ENCODE measurements at regions not wholly inside any gene's neighbourhood (a gene's known extent, or its start where the extent isn't known, plus 50 kb on each side); places are given as distances from the start of the nearest gene placed in this dataset.
"Not testable (repeated sequence)": the region's sequence is repeated elsewhere in the genome, so short reads cannot be mapped to it uniquely, and the experiment has no call there.

GRCh38 chr6:37078814-37079213, 73.4 kb downstream of the FGD2 start:
- DNase-seq = no peak

- DNase-seq = no peak
Measured at GRCh38 chr6:37081042-37081607, 75.7 kb downstream of the FGD2 start.

- DNase-seq = no peak
Measured at GRCh38 chr6:37082390-37083130, 77.1 kb downstream of the FGD2 start.

GRCh38 chr6:37083243-37084138, 78.0 kb downstream of the FGD2 start:
- DNase-seq = peak in 1 of 2 donors; percentile 25

GRCh38 chr6:37084665-37085064, 79.2 kb downstream of the FGD2 start:
- DNase-seq = not testable (repeated sequence)

- DNase-seq = no peak
Measured at GRCh38 chr6:37085198-37085597, 79.7 kb downstream of the FGD2 start.

- DNase-seq = no peak
Measured at GRCh38 chr6:37088897-37089296, 81.1 kb upstream of the PIM1 start.

- DNase-seq = no peak
Measured at GRCh38 chr6:37089783-37090182, 80.2 kb upstream of the PIM1 start.

GRCh38 chr6:37091104-37091503, 78.8 kb upstream of the PIM1 start:
- DNase-seq = not testable (repeated sequence)

- DNase-seq = not testable (repeated sequence)
Measured at GRCh38 chr6:37091586-37091985, 78.4 kb upstream of the PIM1 start.

- no peak for DNase-seq
Measured at GRCh38 chr6:37092923-37093727, 76.8 kb upstream of the PIM1 start.

- no peak for DNase-seq
Measured at GRCh38 chr6:37093728-37094069, 76.3 kb upstream of the PIM1 start.

- no peak for DNase-seq
Measured at GRCh38 chr6:37095997-37096396, 74.0 kb upstream of the PIM1 start.

GRCh38 chr6:37097335-37097734, 72.6 kb upstream of the PIM1 start:
- DNase-seq = no peak

- peak in 1 of 2 donors; percentile 46 for DNase-seq
Measured at GRCh38 chr6:37099442-37099841, 70.5 kb upstream of the PIM1 start.

GRCh38 chr6:37100745-37101144, 69.2 kb upstream of the PIM1 start:
- DNase-seq = no peak

GRCh38 chr6:37101991-37102298, 68.0 kb upstream of the PIM1 start:
- DNase-seq = no peak

GRCh38 chr6:37102299-37103168, 67.4 kb upstream of the PIM1 start:
- peak; percentile 86 to 92 for DNase-seq

GRCh38 chr6:37103169-37104039, 66.5 kb upstream of the PIM1 start:
- peak; percentile 8 to 41 for DNase-seq

- DNase-seq = no peak
Measured at GRCh38 chr6:37104824-37105147, 65.2 kb upstream of the PIM1 start.

Data from CD4-positive, alpha-beta T cell treated with Interleukin-4 for 1 hour (primary cell).